SKM-1 treated with dmso at 0.1 percent for 144 hours (cell line): ENCODE measurements at regions not wholly inside any gene's neighbourhood (a gene's known extent, or its start where the extent isn't known, plus 50 kb on each side); places are given as distances from the start of the nearest gene placed in this dataset.
"Not testable (repeated sequence)": the region's sequence is repeated elsewhere in the genome, so short reads cannot be mapped to it uniquely, and the experiment has no call there.

ENCODE experiments used
- DNase-seq: peaks from one replicate; lab custom pipeline; 2025; ENCODE audit not compliant: unreplicated experiment; lab: John Stamatoyannopoulos, UW

- DNase-seq, result no peak
Measured at GRCh38 chr5:124961521-124961920, 215.1 kb upstream of the ZNF608 start.

GRCh38 chr5:124962111-124962510, 215.7 kb upstream of the ZNF608 start:
- no peak for DNase-seq

- no peak for DNase-seq
Measured at GRCh38 chr5:124962735-124963134, 216.3 kb upstream of the ZNF608 start.

GRCh38 chr5:124963236-124963919, 216.9 kb upstream of the ZNF608 start:
- DNase-seq, result peak; percentile 77

GRCh38 chr5:124966741-124967140, 220.3 kb upstream of the ZNF608 start:
- DNase-seq, result not testable (repeated sequence)

GRCh38 chr5:124970381-124970780, 223.9 kb upstream of the ZNF608 start:
- not testable (repeated sequence) for DNase-seq

GRCh38 chr5:124972703-124973102, 226.3 kb upstream of the ZNF608 start:
- DNase-seq, result no peak

- no peak for DNase-seq
Measured at GRCh38 chr5:124973661-124974060, 227.2 kb upstream of the ZNF608 start.

- DNase-seq, result no peak
Measured at GRCh38 chr5:124976086-124976485, 229.6 kb upstream of the ZNF608 start.

GRCh38 chr5:124979251-124979650, 232.8 kb upstream of the ZNF608 start:
- DNase-seq, result no peak

- DNase-seq, result no peak
Measured at GRCh38 chr5:124980163-124980941, 233.9 kb upstream of the ZNF608 start.

GRCh38 chr5:124981901-124982300, 235.5 kb upstream of the ZNF608 start:
- no peak for DNase-seq

- DNase-seq, result no peak
Measured at GRCh38 chr5:124986170-124986569, 239.7 kb upstream of the ZNF608 start.

GRCh38 chr5:124986667-124987066, 240.2 kb upstream of the ZNF608 start:
- no peak for DNase-seq

- not testable (repeated sequence) for DNase-seq
Measured at GRCh38 chr5:124987786-124988185, 241.3 kb upstream of the ZNF608 start.

GRCh38 chr5:124990723-124991122, 244.3 kb upstream of the ZNF608 start:
- DNase-seq, result no peak

GRCh38 chr5:124995421-124995820, 249.0 kb upstream of the ZNF608 start:
- DNase-seq, result no peak

- DNase-seq, result no peak
Measured at GRCh38 chr5:124996023-124996763, 249.8 kb upstream of the ZNF608 start.

GRCh38 chr5:124996764-124997077, 250.3 kb upstream of the ZNF608 start:
- DNase-seq, result no peak

- DNase-seq, result no peak
Measured at GRCh38 chr5:124997186-124997893, 250.9 kb upstream of the ZNF608 start.

GRCh38 chr5:124998520-124998919, 252.1 kb upstream of the ZNF608 start:
- DNase-seq, result no peak
